ENCODE measurements at regions not wholly inside any gene's neighbourhood (a gene's known extent, or its start where the extent isn't known, plus 50 kb on each side); places are given as distances from the start of the nearest gene placed in this dataset.

GRCh38 chr3:184636741-184637316 lies 75.0 kb downstream of the MAGEF1 start:
- DNase-seq, result no peak
- H3K4me1 ChIP-seq (ENCODE audit: low read depth), result peaks cover 15% of the 10 kb centered on the region
- intact Hi-C loops (cut with DNase I, micrococcal nuclease), result no loop called here
- ATAC-seq, result no peak
- no peak for TF ChIP-seq CTCF (IDR thresholded peaks at IDR 0.05)
- H3K36me3 ChIP-seq (ENCODE audit: low read depth), result no peaks in the 10 kb centered on the region
- H3K9me3 ChIP-seq, result no peaks in the 10 kb centered on the region
- no peak overlapping the region for H3K4me3 ChIP-seq

GRCh38 chr3:184635774-184636173 lies 74.2 kb downstream of the EPHB3 start:
- H3K4me1 ChIP-seq (ENCODE audit: low read depth), result peaks cover 15% of the 10 kb centered on the region
- no peaks in the 10 kb centered on the region for H3K9me3 ChIP-seq
- no peak overlapping the region for H3K4me3 ChIP-seq
- DNase-seq (peak in 1 of 3 donors; percentile 31), ATAC-seq (no peak)
- TF ChIP-seq CTCF (IDR thresholded peaks at IDR 0.05), result no peak
- no peaks in the 10 kb centered on the region for H3K36me3 ChIP-seq (ENCODE audit: low read depth)
- intact Hi-C loops (cut with DNase I, micrococcal nuclease), result no loop called here

GRCh38 chr3:184635126-184635525 lies 73.5 kb downstream of the EPHB3 start:
- peak in 1 of 3 donors; percentile 43 for DNase-seq
- no peaks in the 10 kb centered on the region for H3K9me3 ChIP-seq
- H3K4me1 ChIP-seq (ENCODE audit: low read depth), result peaks cover 15% of the 10 kb centered on the region
- no peaks in the 10 kb centered on the region for H3K36me3 ChIP-seq (ENCODE audit: low read depth)
- no peak for TF ChIP-seq CTCF (IDR thresholded peaks at IDR 0.05)
- intact Hi-C loops (cut with DNase I, micrococcal nuclease), result no loop called here
- no peak overlapping the region for H3K4me3 ChIP-seq
- ATAC-seq, result no peak

GRCh38 chr3:184633237-184633579 lies 71.6 kb downstream of the EPHB3 start:
- Histone ChIP-seq H3K36me3 (ENCODE audit: low read depth) (no peaks in the 10 kb centered on the region), H3K9me3 (no peaks in the 10 kb centered on the region), H3K4me1 (ENCODE audit: low read depth) (peaks cover 15% of the 10 kb centered on the region), H3K4me3 (no peak overlapping the region)
- TF ChIP-seq CTCF (IDR thresholded peaks at IDR 0.05), result no peak
- intact Hi-C loops (cut with DNase I, micrococcal nuclease), result no loop called here
- ATAC-seq, result no peak
- peak in 1 of 3 donors; percentile 14 for DNase-seq

DNA sequence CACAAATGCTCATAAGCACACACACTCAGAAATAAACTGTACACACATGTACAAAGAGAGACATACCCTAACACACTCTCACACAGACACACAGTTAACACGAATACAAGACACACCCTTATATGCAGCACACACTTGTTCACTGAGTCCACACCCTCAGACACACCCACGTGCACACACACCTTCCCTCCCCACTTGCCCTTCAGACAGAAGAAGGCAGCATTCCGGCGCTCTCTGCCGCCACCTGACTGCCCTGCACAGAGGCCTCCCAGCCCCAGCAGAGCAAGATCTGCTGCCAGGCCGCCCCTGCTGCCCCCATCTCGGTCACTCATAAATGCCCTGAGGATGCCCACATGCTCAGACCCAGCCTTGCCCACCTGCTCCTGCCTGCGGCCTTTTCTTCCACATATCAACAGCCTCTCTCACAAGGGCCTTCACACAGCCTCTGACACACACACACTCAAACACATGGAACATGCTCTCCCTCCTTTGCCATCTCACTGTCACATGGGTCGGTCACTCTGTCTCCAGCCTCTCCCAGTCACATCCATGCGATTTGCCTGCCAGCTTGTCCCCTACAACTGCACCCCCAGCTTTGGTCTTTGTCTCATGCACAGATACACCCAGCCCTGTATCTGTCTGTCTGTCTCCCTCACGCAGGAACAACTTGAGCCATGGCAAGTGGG lies 71.1 kb downstream of the EPHB3 start:
- Histone ChIP-seq H3K36me3 (ENCODE audit: low read depth) (no peaks in the 10 kb centered on the region), H3K4me3 (no peak overlapping the region), H3K9me3 (no peaks in the 10 kb centered on the region), H3K4me1 (ENCODE audit: low read depth) (peaks cover 15% of the 10 kb centered on the region)
- DNase-seq, result peak; percentile 70 to 80 (median 78)
- peak; percentile 90 for ATAC-seq
- TF ChIP-seq CTCF (IDR thresholded peaks at IDR 0.05), result no peak
- intact Hi-C loops (cut with DNase I, micrococcal nuclease), result no loop called here
